HepG2 (cell line): ENCODE measurements at regions not wholly inside any gene's neighbourhood (a gene's known extent, or its start where the extent isn't known, plus 50 kb on each side); places are given as distances from the start of the nearest gene placed in this dataset.

ENCODE experiments used
- AGO1 ChIP-seq: fragments of 200-400 bp; formaldehyde crosslinking; IDR thresholded peaks from 2 replicates; pipeline ENCODE4 v1.6.1; 2017; ENCODE audit warnings: mild to moderate bottlenecking, low read depth, low read length, moderate library complexity; ENCODE audit not compliant: poor library complexity, severe bottlenecking
- CBFB ChIP-seq: sonication (generic); formaldehyde crosslinking; IDR thresholded peaks from 2 replicates; pipeline ENCODE4 v1.4.0; 2020; ENCODE audit warnings: missing genetic modification reagents
- PPARG ChIP-seq: conservative IDR thresholded peaks from 2 replicates; pipeline ENCODE4 v1.6.1; 2016; ENCODE audit warnings: missing biosample characterization, missing genetic modification reagents
- PREB ChIP-seq: sonication (generic); formaldehyde crosslinking; IDR thresholded peaks from 2 replicates; pipeline ENCODE4 v1.4.0; 2020; ENCODE audit warnings: missing genetic modification reagents
- REL ChIP-seq: sonication (generic); formaldehyde crosslinking; conservative IDR thresholded peaks from 2 replicates; pipeline ENCODE4 v1.8.0; 2022; ENCODE audit warnings: mild to moderate bottlenecking, missing genetic modification reagents, moderate library complexity
- STAT5B ChIP-seq: sonication (generic); formaldehyde crosslinking; IDR thresholded peaks from 2 replicates; pipeline ENCODE4 v1.4.0; 2020; ENCODE audit warnings: missing genetic modification reagents
- ZBED4 ChIP-seq: sonication (generic); formaldehyde crosslinking; IDR thresholded peaks from 2 replicates; pipeline ENCODE4 v1.4.0; 2020; ENCODE audit warnings: missing genetic modification reagents, borderline replicate concordance
- ZNF230 ChIP-seq: sonication (generic); formaldehyde crosslinking; IDR thresholded peaks from 2 replicates; pipeline ENCODE4 v1.4.0; 2020; ENCODE audit warnings: mild to moderate bottlenecking, missing genetic modification reagents
- ZNF256 ChIP-seq: sonication (generic); formaldehyde crosslinking; conservative IDR thresholded peaks from 2 replicates; pipeline ENCODE4 v1.4.0; 2020; ENCODE audit warnings: missing genetic modification reagents
- ZNF281 ChIP-seq: sonication (generic); formaldehyde crosslinking; IDR thresholded peaks from 2 replicates; pipeline ENCODE4 v1.4.0; 2020; ENCODE audit warnings: missing genetic modification reagents, borderline replicate concordance
- ZNF546 ChIP-seq: sonication (generic); formaldehyde crosslinking; conservative IDR thresholded peaks from 2 replicates; pipeline ENCODE4 v1.8.1; 2023; ENCODE audit warnings: mild to moderate bottlenecking, missing genetic modification reagents
- ZNF609 ChIP-seq: sonication (generic); formaldehyde crosslinking; IDR thresholded peaks from 2 replicates; pipeline ENCODE4 v1.4.0; 2020; ENCODE audit warnings: mild to moderate bottlenecking, missing genetic modification reagents, borderline replicate concordance
- ZNF737 ChIP-seq: sonication (generic); formaldehyde crosslinking; IDR thresholded peaks from 2 replicates; pipeline ENCODE4 v1.5.0; 2020; ENCODE audit warnings: missing genetic modification reagents, mild to moderate bottlenecking, borderline replicate concordance

GRCh38 chr21:39094847-39095579 is 88.2 kb downstream of the PSMG1 start (continued):
- peak; percentile 34; the same call in 1 of the 2 replicates for TF ChIP-seq ZNF281 (CRISPR knock-in tag)
- no peak for TF ChIP-seq ZNF230 (CRISPR knock-in tag)
- TF ChIP-seq ZNF737 (CRISPR knock-in tag), result no peak
- TF ChIP-seq ZNF609 (CRISPR knock-in tag), result peak; percentile 65; the same call in 1 of the 2 replicates
- TF ChIP-seq CBFB (CRISPR knock-in tag), result peak; percentile 72; the same call in 1 of the 2 replicates
- peak; percentile 68; the same call in 1 of the 2 replicates for TF ChIP-seq PPARG (CRISPR knock-in tag)
- no peak for TF ChIP-seq STAT5B
- no peak for TF ChIP-seq REL (CRISPR knock-in tag)
- 0 out of 2 replicates have a peak, but pooled peaks have one; percentile 22 for TF ChIP-seq ZNF256
- peak; percentile 22; the same call in 1 of the 2 replicates for TF ChIP-seq ZBED4 (CRISPR knock-in tag)
- no peak for TF ChIP-seq AGO1
- no peak for TF ChIP-seq ZNF546
- TF ChIP-seq PREB (CRISPR knock-in tag), result no peak
